ENCODE measurements at regions not wholly inside any gene's neighbourhood (a gene's known extent, or its start where the extent isn't known, plus 50 kb on each side); places are given as distances from the start of the nearest gene placed in this dataset.

DNA sequence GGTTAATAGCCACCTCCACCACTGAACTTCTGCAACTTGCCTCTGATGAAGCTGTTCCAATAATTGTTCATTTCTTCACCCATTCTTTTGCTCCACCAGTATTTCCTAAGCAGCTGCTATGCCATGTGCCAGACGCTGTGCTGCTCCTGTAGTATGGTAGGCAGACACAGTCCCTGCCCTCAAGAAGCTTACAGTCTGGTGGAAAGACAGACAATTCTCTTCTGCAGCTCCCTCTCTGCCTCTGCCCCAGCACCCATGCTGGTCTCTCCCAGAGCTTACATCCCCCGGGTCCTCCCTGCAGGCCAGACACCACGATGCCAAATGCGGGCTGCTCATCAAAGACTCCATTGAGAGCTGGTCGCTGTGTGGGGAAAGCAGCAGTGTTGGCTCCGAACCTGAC lies 111.6 kb upstream of the ESRRB start:
- H3K9me3 ChIP-seq: no peaks in the 10 kb centered on the region
- H3K36me3 ChIP-seq: no peaks in the 10 kb centered on the region
- peaks cover 6% of the 10 kb centered on the region for H3K4me1 ChIP-seq
- DNase-seq (ENCODE audit: low spot score in 2 of 2): no peak
- H3K4me3 ChIP-seq: no peak overlapping the region
- WGBS: 88% methylated on average over 6 of the region's 6 CpGs
- H3K27ac ChIP-seq: no peak overlapping the region
- no peaks in the 10 kb centered on the region for H3K27me3 ChIP-seq
- TF ChIP-seq, protein P1, sequence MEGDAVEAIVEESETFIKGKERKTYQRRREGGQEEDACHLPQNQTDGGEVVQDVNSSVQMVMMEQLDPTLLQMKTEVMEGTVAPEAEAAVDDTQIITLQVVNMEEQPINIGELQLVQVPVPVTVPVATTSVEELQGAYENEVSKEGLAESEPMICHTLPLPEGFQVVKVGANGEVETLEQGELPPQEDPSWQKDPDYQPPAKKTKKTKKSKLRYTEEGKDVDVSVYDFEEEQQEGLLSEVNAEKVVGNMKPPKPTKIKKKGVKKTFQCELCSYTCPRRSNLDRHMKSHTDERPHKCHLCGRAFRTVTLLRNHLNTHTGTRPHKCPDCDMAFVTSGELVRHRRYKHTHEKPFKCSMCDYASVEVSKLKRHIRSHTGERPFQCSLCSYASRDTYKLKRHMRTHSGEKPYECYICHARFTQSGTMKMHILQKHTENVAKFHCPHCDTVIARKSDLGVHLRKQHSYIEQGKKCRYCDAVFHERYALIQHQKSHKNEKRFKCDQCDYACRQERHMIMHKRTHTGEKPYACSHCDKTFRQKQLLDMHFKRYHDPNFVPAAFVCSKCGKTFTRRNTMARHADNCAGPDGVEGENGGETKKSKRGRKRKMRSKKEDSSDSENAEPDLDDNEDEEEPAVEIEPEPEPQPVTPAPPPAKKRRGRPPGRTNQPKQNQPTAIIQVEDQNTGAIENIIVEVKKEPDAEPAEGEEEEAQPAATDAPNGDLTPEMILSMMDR (IDR thresholded peaks at IDR 0.05): no peak
- TF ChIP-seq EP300 (IDR thresholded peaks at IDR 0.05): no peak
- no peak for TF ChIP-seq POLR2A (IDR thresholded peaks at IDR 0.05)
- no peak for TF ChIP-seq POLR2AphosphoS5 (IDR thresholded peaks at IDR 0.05)

DNA sequence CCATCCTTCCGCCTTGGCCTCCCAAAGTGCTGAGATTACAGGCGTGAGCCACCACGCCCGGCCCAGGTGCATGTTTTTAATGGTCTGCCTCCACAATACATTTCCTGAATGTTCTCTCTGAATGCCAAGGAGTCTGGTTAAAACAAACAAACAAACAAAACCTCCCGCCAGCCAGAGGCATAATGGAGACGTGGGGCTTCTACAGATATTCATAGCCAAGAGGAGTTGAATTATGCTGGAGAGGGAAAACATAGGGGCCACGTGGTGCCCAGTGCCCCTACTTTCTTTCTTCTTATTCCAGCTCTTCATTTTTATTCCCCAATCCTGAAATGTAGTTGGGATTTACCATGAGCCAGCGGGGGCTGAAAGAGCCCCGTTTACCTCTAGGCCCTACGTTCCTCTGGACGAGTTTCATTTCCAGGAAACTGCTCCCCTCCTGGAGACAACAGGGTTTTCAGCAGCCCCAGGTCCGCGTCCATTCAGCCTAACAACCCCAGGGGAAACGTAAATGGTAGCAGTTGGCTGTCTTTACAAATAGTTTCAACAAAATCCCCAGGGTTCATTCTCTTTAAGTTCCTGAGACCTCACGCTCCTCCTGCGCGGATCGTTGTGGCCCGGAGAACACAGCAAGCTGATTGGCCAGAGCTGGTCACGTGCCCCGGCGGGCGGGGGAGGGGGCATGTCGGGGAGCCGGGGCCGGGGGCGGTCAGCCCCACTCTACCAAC lies 108.5 kb upstream of the ESRRB start:
- Histone ChIP-seq H3K27me3 (peaks cover 6% of the 10 kb centered on the region), H3K9me3 (no peaks in the 10 kb centered on the region), H3K4me1 (peaks cover 6% of the 10 kb centered on the region), H3K27ac (no peak overlapping the region), H3K4me3 (peak overlapping the region; percentile 47), H3K36me3 (no peaks in the 10 kb centered on the region)
- DNase-seq (ENCODE audit: low spot score in 2 of 2): no peak
- TF ChIP-seq, protein P1 (IDR thresholded peaks at IDR 0.05): no peak
- TF ChIP-seq POLR2AphosphoS5 (IDR thresholded peaks at IDR 0.05) (no peak), POLR2A (IDR thresholded peaks at IDR 0.05) (no peak)
- 29% methylated on average over 27 of the region's 27 CpGs for WGBS

GRCh38 chr14:76268047-76268431 lies 107.9 kb upstream of the ESRRB start:
- Histone ChIP-seq H3K9me3 (no peaks in the 10 kb centered on the region), H3K27ac (no peak overlapping the region), H3K36me3 (no peaks in the 10 kb centered on the region), H3K4me1 (peaks cover 6% of the 10 kb centered on the region), H3K27me3 (peaks cover 6% of the 10 kb centered on the region), H3K4me3 (peak overlapping the region; percentile 47)
- 10% methylated on average over 8 of the region's 8 CpGs for WGBS
- DNase-seq (ENCODE audit: low spot score in 2 of 2): no peak
- TF ChIP-seq EP300 (IDR thresholded peaks at IDR 0.05) (no peak), POLR2AphosphoS5 (IDR thresholded peaks at IDR 0.05) (no peak), POLR2A (IDR thresholded peaks at IDR 0.05) (no peak)
- TF ChIP-seq, protein P1 (IDR thresholded peaks at IDR 0.05): no peak

DNA sequence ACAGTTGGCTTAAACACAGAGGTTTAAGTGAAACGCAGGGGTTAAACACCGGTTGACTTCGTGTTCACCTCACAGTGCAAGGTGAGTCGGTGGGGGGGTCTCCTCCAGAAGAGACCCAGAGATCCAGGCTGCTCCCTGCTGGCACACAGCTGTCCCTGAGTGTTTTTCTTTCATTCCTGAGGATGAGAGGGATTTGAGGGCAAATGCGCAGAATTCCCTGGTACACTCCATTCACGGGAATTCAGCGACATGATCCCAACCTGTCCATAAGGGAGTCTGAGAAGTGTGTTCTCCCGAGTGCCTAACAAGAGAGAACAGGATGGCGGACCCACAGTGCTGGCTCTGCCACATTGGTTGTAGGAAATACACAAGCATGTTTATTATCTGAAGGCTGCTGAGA lies 107.2 kb upstream of the ESRRB start:
- Histone ChIP-seq H3K27me3 (peaks cover 6% of the 10 kb centered on the region), H3K4me3 (no peak overlapping the region), H3K4me1 (peaks cover 6% of the 10 kb centered on the region), H3K9me3 (no peaks in the 10 kb centered on the region), H3K27ac (no peak overlapping the region), H3K36me3 (no peaks in the 10 kb centered on the region)
- TF ChIP-seq, protein P1 (IDR thresholded peaks at IDR 0.05): no peak
- TF ChIP-seq EP300 (IDR thresholded peaks at IDR 0.05) (no peak), POLR2AphosphoS5 (IDR thresholded peaks at IDR 0.05) (no peak), POLR2A (IDR thresholded peaks at IDR 0.05) (no peak)
- WGBS: 75% methylated on average over 9 of the region's 9 CpGs
- DNase-seq (ENCODE audit: low spot score in 2 of 2): no peak

DNA sequence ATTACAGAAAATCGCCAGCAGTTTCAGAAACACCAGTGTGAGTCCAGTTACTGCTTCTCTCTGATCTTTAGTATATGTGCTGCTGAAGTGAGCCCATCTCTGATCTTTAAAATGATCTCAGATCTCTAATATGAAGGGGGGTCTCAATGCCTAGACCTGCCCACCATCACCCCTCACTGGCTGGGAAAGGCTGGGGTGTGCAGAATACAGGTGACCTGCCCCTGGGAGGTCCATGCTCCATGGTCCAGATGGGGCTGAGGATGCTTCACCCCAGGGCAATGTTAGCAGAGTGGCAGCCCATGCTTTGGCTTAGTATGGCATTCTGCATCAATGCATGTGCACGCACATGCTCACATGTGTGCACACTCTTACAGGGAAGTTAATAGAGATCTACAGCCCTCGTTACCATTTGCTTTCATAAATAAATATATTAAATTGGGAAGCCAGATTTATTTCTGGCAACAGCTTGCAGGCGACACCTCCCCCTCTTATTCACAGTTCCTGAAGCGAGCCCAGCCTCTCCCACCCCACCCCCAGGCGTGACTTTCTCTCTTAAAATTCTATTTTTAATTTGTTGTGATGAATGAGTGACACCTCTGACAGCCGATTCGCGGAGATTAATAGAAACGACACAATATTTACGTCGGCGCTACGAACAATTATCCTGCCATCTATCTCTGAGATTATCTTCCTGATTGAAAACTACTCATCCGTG lies 104.7 kb upstream of the ESRRB start:
- WGBS: 54% methylated on average over 15 of the region's 15 CpGs
- Histone ChIP-seq H3K27ac (no peak overlapping the region), H3K27me3 (peaks cover 6% of the 10 kb centered on the region), H3K9me3 (no peaks in the 10 kb centered on the region), H3K36me3 (no peaks in the 10 kb centered on the region), H3K4me3 (no peak overlapping the region), H3K4me1 (peaks cover 6% of the 10 kb centered on the region)
- no peak for DNase-seq (ENCODE audit: low spot score in 2 of 2)
- TF ChIP-seq POLR2AphosphoS5 (IDR thresholded peaks at IDR 0.05): no peak

All from suprapubic skin (tissue), 4 donors.